OCI-LY1 (cell line): ENCODE measurements at regions not wholly inside any gene's neighbourhood (a gene's known extent, or its start where the extent isn't known, plus 50 kb on each side); places are given as distances from the start of the nearest gene placed in this dataset.

Experiments used
- H2AFZ ChIP-seq: fragments of 200-600 bp; sonication (generic), shearing (Covaris generic); 2 replicates; pipeline ENCODE4 v1.6.0; 2014; ENCODE audit warnings: antibody characterized with exemption, mild to moderate bottlenecking, low read length
- H3F3A ChIP-seq: fragments of 200-600 bp; sonication (generic), shearing (Covaris generic); 2 replicates; pipeline ENCODE4 v1.6.0; 2014; ENCODE audit warnings: mild to moderate bottlenecking, antibody characterized with exemption, low read length, moderate library complexity; ENCODE audit not compliant: insufficient read depth
- H3K27ac ChIP-seq: fragments of 200-600 bp; sonication (generic); 2 replicates; pipeline ENCODE4 v1.5.1; 2014; ENCODE audit warnings: low read length, mixed run types, mild to moderate bottlenecking, low read depth; ENCODE audit not compliant: poor library complexity, severe bottlenecking
- H3K27me3 ChIP-seq: fragments of 200-600 bp; sonication (generic); 2 replicates; pipeline ENCODE4 v1.6.0; 2014; ENCODE audit warnings: antibody characterized with exemption, mild to moderate bottlenecking, low read length, moderate library complexity; ENCODE audit not compliant: insufficient read depth
- H3K36me3 ChIP-seq: fragments of 200-600 bp; sonication (generic); 2 replicates; pipeline ENCODE4 v1.6.1; 2014; ENCODE audit warnings: mild to moderate bottlenecking, antibody characterized with exemption, low read length, moderate library complexity, mixed read lengths; ENCODE audit not compliant: insufficient read depth
- H3K4me1 ChIP-seq: fragments of 200-600 bp; sonication (generic); 2 replicates; pipeline ENCODE4 v1.5.1; 2014; ENCODE audit warnings: mild to moderate bottlenecking, low read length, moderate library complexity; ENCODE audit not compliant: insufficient read depth, severe bottlenecking
- H3K4me2 ChIP-seq: fragments of 200-600 bp; sonication (generic), shearing (Covaris generic); 2 replicates; pipeline ENCODE4 v1.6.1; 2014; ENCODE audit warnings: low read length
- H3K4me3 ChIP-seq: fragments of 200-600 bp; sonication (generic); 2 replicates; pipeline ENCODE4 v1.5.1; 2014; ENCODE audit warnings: low read length, low read depth, mild to moderate bottlenecking, mixed read lengths; ENCODE audit not compliant: poor library complexity, severe bottlenecking
- H3K79me2 ChIP-seq: fragments of 200-600 bp; shearing (Covaris generic); 2 replicates; pipeline ENCODE4 v1.6.1; 2016; ENCODE audit warnings: mixed run types, low read length, mixed read lengths; ENCODE audit not compliant: insufficient read depth
- H3K9ac ChIP-seq: fragments of 200-600 bp; sonication (generic), shearing (Covaris generic); 2 replicates; pipeline ENCODE4 v1.6.1; 2014; ENCODE audit warnings: mild to moderate bottlenecking, low read length, mixed read lengths
- H3K9me2 ChIP-seq: fragments of 200-600 bp; sonication (generic), shearing (Covaris generic); 2 replicates; pipeline ENCODE4 v1.6.1; 2014; ENCODE audit warnings: low read depth, mild to moderate bottlenecking, low read length, mixed read lengths
- H3K9me3 ChIP-seq: fragments of 200-600 bp; shearing (Covaris generic); 2 replicates; pipeline ENCODE4 v1.6.1; 2014; ENCODE audit warnings: low read length, mixed read lengths
- H4K20me1 ChIP-seq: fragments of 200-600 bp; sonication (generic), shearing (Covaris generic); 2 replicates; pipeline ENCODE4 v1.6.0; 2016; ENCODE audit warnings: mild to moderate bottlenecking, low read length; ENCODE audit not compliant: insufficient read depth
- CTCF ChIP-seq: fragments of 200-600 bp; sonication (generic), shearing (Covaris generic); IDR thresholded peaks from 2 replicates; pipeline ENCODE4 v1.5.1; 2017; ENCODE audit warnings: mild to moderate bottlenecking, antibody characterized with exemption, low read length, moderate library complexity, mixed read lengths
- EZH2 ChIP-seq: fragments of 200-600 bp; sonication (generic), shearing (Covaris generic); IDR thresholded peaks from 2 replicates; pipeline ENCODE4 v1.8.0; 2017; ENCODE audit warnings: borderline replicate concordance, mixed run types, mild to moderate bottlenecking, antibody characterized with exemption, low read length, moderate library complexity, mixed read lengths

DNA sequence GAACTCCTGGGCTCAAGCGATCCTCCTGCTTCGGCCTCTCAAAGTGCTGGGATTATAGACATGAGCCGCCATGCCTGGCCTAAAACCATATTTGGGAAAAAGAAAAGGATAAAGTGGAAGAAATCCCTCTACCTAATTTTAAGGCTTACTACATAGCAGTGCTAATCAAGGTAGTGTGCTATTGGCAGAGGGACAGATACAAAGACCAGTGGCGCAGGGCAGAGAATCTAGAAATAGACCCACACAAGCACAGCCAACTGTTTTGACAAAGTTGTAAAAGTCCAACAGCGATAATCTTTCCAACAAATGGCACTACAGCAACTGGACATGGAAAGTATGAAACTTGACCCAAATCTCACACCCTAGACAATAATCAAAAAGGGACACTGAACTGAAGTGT is 138.4 kb downstream of the TFCP2L1 start:
- H2AFZ ChIP-seq = no peak overlapping the region
- H3K36me3 ChIP-seq = no peaks in the 10 kb centered on the region
- no peak overlapping the region for H3K9ac ChIP-seq
- TF ChIP-seq EZH2 = no peak
- no peak for TF ChIP-seq CTCF
- no peak overlapping the region for H3K27ac ChIP-seq
- no peak overlapping the region for H3K4me2 ChIP-seq
- no peaks in the 10 kb centered on the region for H3K9me2 ChIP-seq
- H3K9me3 ChIP-seq = no peaks in the 10 kb centered on the region
- no peaks in the 10 kb centered on the region for H4K20me1 ChIP-seq
- H3K79me2 ChIP-seq = no peaks in the 10 kb centered on the region
- H3F3A ChIP-seq = no peaks in the 10 kb centered on the region
- no peaks in the 10 kb centered on the region for H3K27me3 ChIP-seq
- H3K4me3 ChIP-seq = no peak overlapping the region
- no peaks in the 10 kb centered on the region for H3K4me1 ChIP-seq

GRCh38 chr2:121147766-121148165 is 137.2 kb downstream of the TFCP2L1 start:
- no peaks in the 10 kb centered on the region for H3K36me3 ChIP-seq
- no peak overlapping the region for H2AFZ ChIP-seq
- no peaks in the 10 kb centered on the region for H3K9me2 ChIP-seq
- H3K4me1 ChIP-seq = no peaks in the 10 kb centered on the region
- TF ChIP-seq EZH2 (no peak), CTCF (no peak)
- H3F3A ChIP-seq = no peaks in the 10 kb centered on the region
- no peak overlapping the region for H3K4me3 ChIP-seq
- no peak overlapping the region for H3K9ac ChIP-seq
- H3K9me3 ChIP-seq = no peaks in the 10 kb centered on the region
- H3K27ac ChIP-seq = no peak overlapping the region
- no peaks in the 10 kb centered on the region for H4K20me1 ChIP-seq
- H3K4me2 ChIP-seq = no peak overlapping the region
- H3K79me2 ChIP-seq = no peaks in the 10 kb centered on the region
- H3K27me3 ChIP-seq = no peaks in the 10 kb centered on the region

GRCh38 chr2:121148481-121148880 is 136.5 kb downstream of the TFCP2L1 start:
- TF ChIP-seq CTCF = no peak
- no peak for TF ChIP-seq EZH2
- no peaks in the 10 kb centered on the region for H3K4me1 ChIP-seq
- H3K9me2 ChIP-seq = no peaks in the 10 kb centered on the region
- no peak overlapping the region for H2AFZ ChIP-seq
- no peak overlapping the region for H3K9ac ChIP-seq
- no peak overlapping the region for H3K4me3 ChIP-seq
- H3F3A ChIP-seq = no peaks in the 10 kb centered on the region
- no peak overlapping the region for H3K4me2 ChIP-seq
- no peak overlapping the region for H3K27ac ChIP-seq
- no peaks in the 10 kb centered on the region for H3K36me3 ChIP-seq
- H3K9me3 ChIP-seq = no peaks in the 10 kb centered on the region
- H4K20me1 ChIP-seq = no peaks in the 10 kb centered on the region
- H3K79me2 ChIP-seq = no peaks in the 10 kb centered on the region
- no peaks in the 10 kb centered on the region for H3K27me3 ChIP-seq
